Endothelial cell of umbilical vein (primary cell): ENCODE measurements at regions not wholly inside any gene's neighbourhood (a gene's known extent, or its start where the extent isn't known, plus 50 kb on each side); places are given as distances from the start of the nearest gene placed in this dataset.

ENCODE experiments used
- BruUV-seq: library from RNA; stranded (reverse); fragments of 400-500 nt; replicated peaks from 2 replicates; lab custom pipeline; 2021; lab: Mats Ljungman, UMichigan
- CTCF ChIA-PET: fragments of 300-600, 350-600 bp; sonication (Branson Sonifier 250); formaldehyde crosslinking; loops from one replicate; lab custom pipeline; 2021; ENCODE audit warnings: antibody characterized with exemption, inconsistent platforms; lab: Charles Lee
- POLR2A ChIA-PET: fragments of 300-600, 350-600 bp; sonication (Branson Sonifier 250); formaldehyde crosslinking; loops from one replicate; lab custom pipeline; 2021; ENCODE audit warnings: antibody characterized with exemption, inconsistent platforms; lab: Charles Lee
- DNase-seq: peaks from one replicate; pipeline ENCODE4 v3.0.0-alpha.2; 2011; ENCODE audit warnings: low read depth, low spot score
- FAIRE-seq: peaks from 2 replicates; lab custom pipeline; 2011; peaks lifted over from hg19 to GRCh38; lab: Jason Lieb, UNC
- H2AFZ ChIP-seq: 2 replicates; pipeline ENCODE4 v1.6.0; 2012; ENCODE audit warnings: low read depth, low read length, control low read depth, inconsistent platforms
- H3K27ac ChIP-seq: 2 replicates; pipeline ENCODE4 v1.5.1; 2011; ENCODE audit warnings: low read depth, mild to moderate bottlenecking, control low read depth, low read length, moderate library complexity; ENCODE audit not compliant: insufficient read depth
- H3K27me3 ChIP-seq, 2 experiments: 2 replicates each; pipeline versions ENCODE4 v1.6.0 to v1.6.1; 2011; ENCODE audit warnings: low read length in 2 of 2, mixed read lengths in 1 of 2; ENCODE audit not compliant: control insufficient read depth in 2 of 2, insufficient read depth in 2 of 2
- H3K36me3 ChIP-seq, 2 experiments: 2 replicates in 1 of 2; 3 replicates in 1 of 2; pipeline ENCODE4 v1.5.1; 2011; ENCODE audit warnings: low read length in 2 of 2, mild to moderate bottlenecking in 1 of 2, moderate library complexity in 1 of 2; ENCODE audit not compliant: control insufficient read depth in 2 of 2, insufficient read depth in 2 of 2; ENCODE audit errors: extremely low read depth in 1 of 2
- H3K4me1 ChIP-seq: 3 replicates; pipeline ENCODE4 v1.5.1; 2011; ENCODE audit warnings: mild to moderate bottlenecking, low read length; ENCODE audit not compliant: control insufficient read depth, insufficient read depth; ENCODE audit errors: extremely low read depth
- H3K4me2 ChIP-seq: 2 replicates; pipeline ENCODE4 v1.6.1; 2011; ENCODE audit warnings: low read length, control low read depth, mixed read lengths; ENCODE audit not compliant: insufficient read depth
- H3K4me3 ChIP-seq, 3 experiments: fragments of 200-600 bp in 1 of 3; sonication (generic), shearing (Covaris generic) in 1 of 3; replicated peaks in 1 of 3; 2 replicates each; pipeline ENCODE4 v1.5.1; 2011 to 2016; ENCODE audit warnings: control low read depth in 3 of 3, low read length in 3 of 3, mild to moderate bottlenecking in 2 of 3, inconsistent platforms in 1 of 3, low read depth in 1 of 3, moderate library complexity in 1 of 3; ENCODE audit not compliant: insufficient read depth in 1 of 3
- H3K79me2 ChIP-seq: 2 replicates; pipeline ENCODE4 v1.6.0; 2012; ENCODE audit warnings: low read length, inconsistent platforms; ENCODE audit not compliant: control insufficient read depth, insufficient read depth
- H3K9ac ChIP-seq: replicated peaks from 2 replicates; pipeline ENCODE3; 2011; ENCODE audit warnings: low read length, control low read depth; ENCODE audit not compliant: insufficient read depth; ENCODE audit errors: extremely low read depth
- H3K9me1 ChIP-seq: replicated peaks from 3 replicates; pipeline ENCODE4 v1.6.0; 2011; ENCODE audit warnings: mild to moderate bottlenecking, low read length; ENCODE audit not compliant: control insufficient read depth, insufficient read depth; ENCODE audit errors: extremely low read depth
- H3K9me3 ChIP-seq: replicated peaks from 2 replicates; pipeline ENCODE4 v1.5.1; 2012; ENCODE audit warnings: low read length, inconsistent platforms; ENCODE audit not compliant: control insufficient read depth, insufficient read depth
- H4K20me1 ChIP-seq: replicated peaks from 2 replicates; pipeline ENCODE3; 2011; ENCODE audit warnings: mild to moderate bottlenecking, low read length; ENCODE audit not compliant: control insufficient read depth, insufficient read depth; ENCODE audit errors: extremely low read depth
- CTCF ChIP-seq, 2 donors: IDR thresholded peaks; 1 replicate in 1 of 2; 2 replicates in 1 of 2; pipeline ENCODE4 v1.5.1; 2011; ENCODE audit warnings: low read length in 2 of 2, mild to moderate bottlenecking in 2 of 2, moderate library complexity in 2 of 2, control low read depth in 1 of 2, inconsistent platforms in 1 of 2, low read depth in 1 of 2; ENCODE audit not compliant: insufficient read depth in 1 of 2; ENCODE audit errors: extremely low read depth in 1 of 2
- EZH2 ChIP-seq: IDR thresholded peaks from 2 replicates; pipeline ENCODE4 v1.6.1; 2012; ENCODE audit warnings: borderline replicate concordance, low read depth, mild to moderate bottlenecking, moderate library complexity, low read length, inconsistent platforms; ENCODE audit not compliant: severe bottlenecking
- GATA2 ChIP-seq: IDR thresholded peaks from 2 replicates; pipeline ENCODE4 v1.7.0; 2011; ENCODE audit warnings: low read depth, mild to moderate bottlenecking, moderate library complexity, mixed read lengths, low read length; ENCODE audit not compliant: insufficient read length, insufficient read depth
- JUN ChIP-seq: IDR thresholded peaks from 2 replicates; pipeline ENCODE4 v1.6.1; 2011; ENCODE audit warnings: borderline replicate concordance, low read depth; ENCODE audit not compliant: insufficient read length, insufficient read depth
- MYC ChIP-seq: IDR thresholded peaks from one replicate; pipeline ENCODE4 v1.6.1; 2011; ENCODE audit warnings: mild to moderate bottlenecking, low read depth, low read length
- POLR2A ChIP-seq: IDR thresholded peaks from 2 replicates; pipeline ENCODE4 v1.6.1; 2012; ENCODE audit warnings: low read depth, mild to moderate bottlenecking, control low read depth, low read length
- POLR2AphosphoS5 ChIP-seq: IDR thresholded peaks from 2 replicates; pipeline ENCODE4 v1.6.1; 2012; ENCODE audit warnings: low read depth, mild to moderate bottlenecking, control low read depth, low read length, moderate library complexity; ENCODE audit not compliant: insufficient read depth
- dilution Hi-C: fragments of 300-500 bp; cut with MboI; formaldehyde crosslinking; loops from one replicate; pipeline ENCODE4 v1.15.0; 2019; ENCODE audit warnings: low sequenced_read_pairs; ENCODE audit not compliant: extremely low pct_ligation_motif_present
- intact Hi-C: fragments of 100-400 bp; cut with micrococcal nuclease; formaldehyde crosslinking; loops from one replicate; pipeline ENCODE4 v1.10.0; 2022
- TF ChIP-seq, protein P1 (sequence below): IDR thresholded peaks from 2 replicates; pipeline ENCODE4 v1.6.1; 2011; ENCODE audit not compliant: insufficient read depth, insufficient read length

DNA sequence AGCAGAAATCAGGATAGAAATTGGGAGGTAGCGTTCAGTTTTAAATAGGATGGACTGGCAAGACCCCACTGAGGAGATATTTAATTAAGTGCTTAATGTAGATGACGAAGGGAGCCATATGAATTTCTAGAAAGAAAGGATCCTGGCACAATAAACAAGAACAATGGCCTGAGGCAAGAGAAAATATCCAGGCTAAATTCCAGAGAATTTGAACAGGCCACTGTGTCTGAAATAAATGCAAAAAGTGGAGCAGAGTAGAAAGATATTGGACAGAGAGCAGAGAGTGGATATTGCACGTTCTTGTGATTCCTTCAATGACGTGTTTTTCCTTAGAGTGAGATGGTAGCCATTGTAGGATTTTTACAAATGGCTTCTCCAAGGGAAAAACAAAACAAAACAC is 1504.8 kb downstream of the C4orf33 start:
- H3K9me1 ChIP-seq, result no peaks in the 10 kb centered on the region
- no peak for FAIRE-seq
- POLR2A ChIA-PET, result no interaction called here
- BruUV-seq, result no TSS peak
- DNase-seq, result no peak
- dilution Hi-C loops (no loop called here), intact Hi-C loops (no loop called here)
- H3K27me3 ChIP-seq, result no peaks in the 10 kb centered on the region
- H3K4me3 ChIP-seq, result no peak overlapping the region
- H3K27ac ChIP-seq, result no peak overlapping the region
- H3K79me2 ChIP-seq, result no peaks in the 10 kb centered on the region
- no peaks in the 10 kb centered on the region for H4K20me1 ChIP-seq
- CTCF ChIA-PET, result no interaction called here
- H3K9me3 ChIP-seq, result no peaks in the 10 kb centered on the region
- H3K9ac ChIP-seq, result no peak overlapping the region
- TF ChIP-seq POLR2A (no peak), GATA2 (no peak), JUN (no peak), EZH2 (no peak), MYC (no peak), POLR2AphosphoS5 (no peak), CTCF (IDR thresholded peaks at IDR 0.05; ENCODE audit: extremely low read depth in 1 of 2, insufficient read depth in 1 of 2, low read depth in 1 of 2, low read length in 2 of 2) (no peak)
- TF ChIP-seq, protein P1, sequence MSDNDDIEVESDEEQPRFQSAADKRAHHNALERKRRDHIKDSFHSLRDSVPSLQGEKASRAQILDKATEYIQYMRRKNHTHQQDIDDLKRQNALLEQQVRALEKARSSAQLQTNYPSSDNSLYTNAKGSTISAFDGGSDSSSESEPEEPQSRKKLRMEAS, result no peak
- H3K36me3 ChIP-seq, result no peaks in the 10 kb centered on the region
- no peak overlapping the region for H3K4me2 ChIP-seq
- H2AFZ ChIP-seq, result no peak overlapping the region
- no peaks in the 10 kb centered on the region for H3K4me1 ChIP-seq
